Activated CD4-positive, alpha-beta T cell treated with anti-CD3 and anti-CD28 coated beads, Interleukin-2, amount 50 U/mL, for 24 hours (primary cell): ENCODE measurements at regions not wholly inside any gene's neighbourhood (a gene's known extent, or its start where the extent isn't known, plus 50 kb on each side); places are given as distances from the start of the nearest gene placed in this dataset.

ENCODE experiments used
- DNase-seq, 2 donors: peaks; one replicate each; pipeline ENCODE4 v3.0.0-alpha.2; 2020; ENCODE audit warnings: low read depth in 1 of 2, low spot score in 1 of 2

- DNase-seq: no peak
These were observed 193.7 kb upstream of the PDE3A start for GRCh38 chr12:20174528-20175175.

- no peak for DNase-seq
These were observed 192.5 kb upstream of the PDE3A start for GRCh38 chr12:20175704-20176388.

DNA sequence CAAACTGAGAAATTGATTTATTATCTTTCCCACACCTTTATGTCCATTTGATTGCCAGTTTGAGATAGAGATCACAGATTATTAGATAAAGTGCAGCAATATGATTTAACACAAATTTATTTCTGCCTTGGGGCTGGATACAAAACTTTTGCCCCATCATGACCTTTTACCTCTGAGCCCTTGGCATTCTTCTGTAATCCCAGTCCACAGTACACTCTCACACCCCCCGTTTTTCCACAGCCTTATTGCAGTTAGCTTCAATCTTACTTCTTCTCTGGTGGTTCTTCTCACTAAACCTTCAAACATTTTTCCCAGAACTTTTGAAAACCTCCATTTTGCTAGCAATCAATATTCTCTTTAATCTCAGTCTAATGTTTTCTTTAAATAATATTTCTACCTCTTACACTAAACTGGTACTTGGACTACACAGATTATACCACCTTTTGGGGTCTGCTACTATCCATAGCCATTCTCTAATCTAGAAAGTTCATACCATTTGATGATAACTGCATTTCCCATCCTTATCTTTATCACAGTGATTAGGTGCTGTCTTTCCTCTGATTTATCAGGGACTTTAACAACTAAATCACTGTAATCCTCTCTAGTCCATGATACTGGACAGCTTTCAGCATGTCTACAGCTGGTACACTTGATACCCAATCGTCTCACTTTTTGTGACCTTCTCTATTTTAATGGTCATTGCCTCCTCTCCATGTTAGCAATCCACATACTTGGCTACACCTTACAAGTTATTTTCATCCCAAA, 186.7 kb upstream of the PDE3A start:
- DNase-seq: no peak

DNA sequence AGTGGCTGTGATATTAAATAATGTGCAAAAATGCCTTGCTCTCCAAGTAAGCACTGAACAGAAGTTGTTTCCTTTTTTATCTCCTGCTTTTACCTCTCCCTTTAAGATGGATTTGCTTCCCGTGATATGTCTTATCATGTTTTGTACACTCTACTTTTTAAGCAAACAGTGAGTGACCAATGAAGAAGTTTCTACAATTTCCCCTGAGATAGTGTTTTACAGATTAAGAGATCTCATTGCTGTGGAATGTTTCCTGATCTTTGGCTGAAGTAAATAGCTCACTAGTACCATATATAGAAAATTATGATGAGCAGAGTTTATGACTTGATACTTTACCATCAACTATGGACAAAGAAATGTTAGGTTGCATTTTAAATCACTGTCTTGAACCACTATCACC, 184.8 kb upstream of the PDE3A start:
- DNase-seq: no peak

GRCh38 chr12:20184514-20184913, 183.8 kb upstream of the PDE3A start:
- no peak for DNase-seq

DNA sequence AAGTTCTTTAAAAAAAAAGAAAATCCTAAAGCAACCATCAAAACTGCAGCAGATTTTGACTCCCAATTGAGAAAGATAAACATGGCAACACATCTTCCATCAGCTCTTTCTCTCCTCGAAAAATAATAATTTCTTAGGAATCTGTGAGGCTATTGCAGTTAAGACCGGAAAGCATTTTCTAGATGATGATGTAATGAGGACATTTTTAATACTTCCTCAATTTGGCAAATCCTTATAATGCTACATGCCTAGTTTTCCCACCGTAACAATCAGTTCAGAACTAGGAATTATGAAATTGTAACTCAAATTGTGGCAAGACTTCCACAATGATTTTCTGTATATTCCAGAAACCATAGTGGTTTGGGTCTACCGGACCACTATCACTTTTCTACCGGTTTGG, 180.9 kb upstream of the PDE3A start:
- DNase-seq: no peak

DNA sequence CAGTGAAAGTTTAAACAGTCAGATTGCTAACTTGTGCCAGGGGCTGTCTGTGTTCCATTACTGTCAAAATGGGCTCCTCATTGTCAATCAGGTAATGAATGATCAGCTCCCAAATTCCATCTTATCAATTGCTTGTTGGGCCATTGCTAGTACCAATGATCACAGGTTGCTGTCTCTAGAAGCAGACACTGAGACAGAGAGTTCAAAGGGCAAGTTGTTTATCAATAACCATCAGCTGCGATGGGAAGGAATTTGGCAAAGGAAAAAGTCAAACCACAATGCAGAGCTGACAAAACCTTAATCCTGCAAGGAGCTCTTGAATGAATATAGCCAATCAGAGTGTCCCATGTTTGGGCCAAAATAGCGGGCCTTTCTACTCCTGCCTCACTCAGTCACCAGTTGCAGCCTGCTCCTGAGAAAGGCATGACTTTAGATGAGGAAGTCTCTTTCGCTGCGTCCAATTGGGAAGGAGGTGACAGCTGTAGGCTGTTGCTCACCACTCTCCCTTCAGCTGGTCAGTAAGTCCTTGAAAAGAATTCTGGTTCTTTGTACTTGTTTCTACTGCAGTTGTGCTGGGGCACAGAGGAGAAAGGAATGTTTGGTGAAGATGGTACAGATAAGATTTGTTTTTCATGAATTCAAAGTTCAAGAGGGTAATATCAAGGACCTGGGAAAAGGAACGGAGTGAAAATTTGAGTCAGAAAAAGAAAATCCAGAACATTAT, 179.2 kb upstream of the PDE3A start:
- DNase-seq: no peak

DNA sequence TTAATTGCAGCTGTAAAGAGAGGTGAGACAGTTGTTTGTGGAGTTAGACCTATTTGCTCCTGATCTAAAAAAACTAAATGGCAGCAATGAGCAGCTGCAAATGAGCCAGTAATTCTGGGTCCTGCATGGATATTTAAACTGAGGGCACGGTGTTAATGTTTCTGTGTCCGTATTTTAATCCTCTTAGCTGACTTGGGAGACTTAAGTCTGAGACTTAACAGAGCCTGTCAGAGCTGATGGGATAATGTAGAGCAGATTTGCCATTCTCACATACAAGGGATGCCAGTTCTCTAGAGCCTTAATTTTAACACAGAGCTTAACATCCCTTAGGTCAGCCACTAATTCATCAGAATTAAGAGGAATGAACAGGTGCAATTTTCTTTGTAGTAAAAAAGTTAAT, 178.6 kb upstream of the PDE3A start:
- DNase-seq: no peak

GRCh38 chr12:20194171-20194570, 174.2 kb upstream of the PDE3A start:
- DNase-seq: no peak

- no peak for DNase-seq
These were observed 171.6 kb upstream of the PDE3A start for GRCh38 chr12:20196767-20197166.

DNA sequence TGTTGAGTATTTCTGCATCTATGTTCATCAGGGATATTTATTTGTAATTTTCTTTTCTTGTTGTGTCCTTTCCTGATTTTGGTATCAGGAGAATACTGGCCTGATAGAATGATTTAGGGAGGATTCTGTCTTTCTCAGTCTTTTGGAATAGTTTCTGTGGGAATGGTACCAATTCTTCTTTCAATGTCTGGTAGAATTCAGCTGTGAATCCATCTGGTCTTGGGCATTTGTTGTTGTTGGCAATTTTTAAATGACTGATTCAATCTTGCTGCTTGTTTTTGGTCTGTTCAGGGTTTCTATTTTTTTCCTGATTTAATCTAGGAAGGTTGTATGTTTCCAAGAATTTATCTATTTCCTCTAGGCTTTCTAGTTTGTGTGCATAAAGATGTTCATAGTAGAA, 170.9 kb upstream of the PDE3A start:
- DNase-seq: no peak

- DNase-seq: no peak
These were observed 168.6 kb upstream of the PDE3A start for GRCh38 chr12:20199780-20200179.

DNA sequence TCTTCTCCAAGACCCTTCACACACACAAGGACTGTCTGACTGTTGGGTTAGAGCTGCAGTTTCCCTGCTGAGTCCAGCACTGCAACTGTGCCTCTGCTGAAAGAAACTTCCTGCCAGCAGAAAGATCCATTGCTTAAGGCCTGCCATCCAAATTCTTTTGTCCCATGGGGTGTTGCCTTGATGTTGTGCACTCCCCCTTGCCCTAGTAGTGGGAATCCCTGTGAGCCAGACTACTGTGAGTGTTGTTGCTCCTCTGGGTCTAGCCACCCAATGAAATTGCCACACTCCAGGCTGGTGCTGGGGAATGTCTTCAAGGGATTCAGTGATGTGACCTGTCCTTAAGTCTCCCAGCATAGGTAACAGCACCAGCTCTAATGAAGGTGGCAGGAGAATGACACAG, 166.6 kb upstream of the PDE3A start:
- no peak for DNase-seq

DNA sequence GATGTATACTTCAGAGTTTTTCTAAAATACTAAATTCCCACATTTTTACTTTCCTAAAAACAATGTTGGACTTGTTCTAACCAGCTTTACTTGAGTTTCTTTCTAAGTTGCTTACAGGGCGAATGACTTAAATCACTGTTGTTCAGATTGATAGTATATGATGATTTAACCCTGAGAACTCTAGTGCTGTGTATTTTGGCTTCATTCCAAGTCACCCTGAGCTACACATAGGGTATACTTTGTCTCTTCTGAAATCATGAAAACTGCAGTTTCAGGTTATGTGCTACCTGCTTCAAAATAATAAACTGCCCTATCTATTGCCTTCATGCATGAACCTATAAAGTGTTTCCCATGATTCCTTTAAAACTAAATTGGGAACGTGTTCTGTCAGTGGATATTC, 162.5 kb upstream of the PDE3A start:
- DNase-seq: no peak

- no peak for DNase-seq
These were observed 161.9 kb upstream of the PDE3A start for GRCh38 chr12:20206410-20206809.

- no peak for DNase-seq
These were observed 157.6 kb upstream of the PDE3A start for GRCh38 chr12:20210621-20211215.

DNA sequence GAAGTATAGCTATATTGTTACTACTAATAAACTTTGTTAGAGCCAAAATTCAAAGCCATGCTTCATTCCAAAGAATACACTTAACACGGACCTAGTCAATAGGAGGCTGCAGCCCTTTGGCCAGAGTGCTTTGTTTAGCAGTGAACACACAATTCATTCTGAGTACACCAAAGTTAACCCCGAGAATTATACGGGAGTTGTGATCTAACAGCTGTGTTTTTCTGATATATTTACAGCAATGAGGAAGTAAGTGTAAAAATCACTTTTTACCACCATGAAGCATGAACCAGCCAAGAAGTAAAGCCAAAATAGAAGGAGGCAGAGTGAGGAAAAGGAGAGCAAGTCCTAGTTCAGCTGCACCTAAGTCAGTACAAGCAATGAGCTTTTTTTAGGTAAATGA, 156.8 kb upstream of the PDE3A start:
- no peak for DNase-seq

DNA sequence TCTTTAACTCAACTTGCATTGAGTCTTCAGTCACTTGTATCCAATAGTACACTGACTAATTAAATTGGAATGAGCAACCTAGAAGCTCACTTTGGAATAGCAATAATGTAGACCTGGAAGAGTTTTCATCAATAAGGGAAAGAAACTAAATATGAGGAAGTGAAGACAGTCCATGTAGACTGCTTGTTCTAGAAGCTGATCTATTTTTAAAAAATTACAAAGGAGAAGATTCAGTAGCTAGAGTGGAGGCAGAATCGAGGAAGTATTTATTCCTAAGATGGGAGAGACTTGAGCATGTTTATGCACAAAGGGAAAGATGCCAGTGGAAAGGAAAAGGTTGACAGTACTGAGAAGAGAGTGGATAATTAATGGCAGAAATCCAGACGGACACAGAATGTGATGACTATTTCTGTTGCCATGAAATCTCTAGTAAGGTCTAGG, 156.3 kb upstream of the PDE3A start:
- DNase-seq: no peak

DNA sequence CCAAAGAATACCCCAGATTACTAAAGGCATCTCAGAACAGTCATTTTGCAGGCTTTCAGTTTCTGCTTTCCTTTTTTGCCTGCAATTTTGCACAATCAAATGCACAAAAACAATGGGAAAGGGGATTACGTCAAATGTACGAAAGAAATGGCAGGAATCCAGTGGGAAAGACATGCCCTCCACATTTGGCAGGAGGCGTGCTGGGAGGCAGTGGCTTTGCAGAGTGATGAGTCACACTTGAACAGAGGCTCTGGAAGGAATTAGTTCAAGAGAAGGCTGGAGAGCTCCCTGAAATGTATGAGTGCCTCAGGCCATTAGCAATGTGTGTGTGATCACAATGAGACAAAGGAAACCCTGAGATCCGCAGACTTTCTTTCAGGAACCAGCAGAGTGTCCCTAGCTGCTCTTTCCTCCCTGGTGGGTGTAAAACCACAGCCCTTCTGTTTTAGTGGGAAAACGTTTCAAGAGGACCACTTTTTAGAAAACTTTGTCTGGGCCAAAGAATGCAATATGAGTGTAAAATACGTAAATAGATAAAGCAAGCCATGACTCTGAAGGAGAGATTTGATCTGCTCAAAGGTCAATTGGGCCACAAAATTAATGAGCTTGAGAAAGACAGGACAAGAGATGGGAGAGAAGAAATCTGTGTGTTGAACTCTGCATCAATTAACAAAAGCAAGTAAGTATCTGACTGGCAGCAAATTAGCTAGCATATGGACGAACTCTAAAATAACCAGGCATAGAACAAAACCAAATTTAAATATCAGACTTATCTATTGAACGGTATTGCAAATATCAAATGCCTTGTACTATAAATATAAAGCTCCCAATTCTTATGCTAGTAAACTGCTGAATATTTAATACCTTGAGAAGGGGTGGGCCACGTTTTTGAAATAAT, 155.4 kb upstream of the PDE3A start:
- DNase-seq: no peak
